GM12878 (cell line): ENCODE measurements at regions not wholly inside any gene's neighbourhood (a gene's known extent, or its start where the extent isn't known, plus 50 kb on each side); places are given as distances from the start of the nearest gene placed in this dataset.

ENCODE experiments used
- ATAC-seq: fragments of 200-7000 bp; cut with Tn5 transposase; 3 replicates; pipeline ENCODE4 v1.9.1; 2020; ENCODE audit warnings: mild to moderate bottlenecking, moderate library complexity
- BruUV-seq: library from RNA; stranded (reverse); fragments of 400-500 nt; replicated peaks from 2 replicates; lab custom pipeline; 2021; lab: Mats Ljungman, UMichigan
- CTCF ChIA-PET: fragments of 300-600 bp; sonication (Branson Sonifier 250); formaldehyde crosslinking; extraction: SDS; loops from one replicate; lab custom pipeline; 2021; ENCODE audit warnings: inconsistent platforms; lab: Yijun Ruan, JAX
- POLR2A ChIA-PET: fragments of 350-600 bp; formaldehyde crosslinking; extraction: SDS; loops from one replicate; lab custom pipeline; 2021; ENCODE audit warnings: inconsistent platforms; lab: Charles Lee
- RAD21 ChIA-PET: fragments of 300-600 bp; sonication (Branson Sonifier 250); formaldehyde crosslinking; loops from one replicate; lab custom pipeline; 2023; ENCODE audit warnings: antibody characterized with exemption; ENCODE audit not compliant: unreplicated experiment; lab: Charles Lee
- SMC1A ChIA-PET: fragments of 300-600 bp; sonication (Branson Sonifier 250); formaldehyde crosslinking; loops from one replicate; lab custom pipeline; 2023; ENCODE audit not compliant: unreplicated experiment, uncharacterized antibody; lab: Charles Lee
- DNase-seq: peaks from one replicate; pipeline ENCODE4 v3.0.0-alpha.2; 2011; ENCODE audit warnings: low read depth, low spot score
- FAIRE-seq: peaks from 3 replicates; lab custom pipeline; 2011; peaks lifted over from hg19 to GRCh38; lab: Jason Lieb, UNC
- H2AFZ ChIP-seq: 2 replicates; pipeline ENCODE4 v1.6.0; 2011; ENCODE audit warnings: low read depth, low read length, control low read depth; ENCODE audit not compliant: control insufficient read depth
- H3K27ac ChIP-seq: 2 replicates; pipeline ENCODE4 v1.5.1; 2011; ENCODE audit warnings: control low read depth; ENCODE audit not compliant: control insufficient read depth, insufficient read depth
- H3K27me3 ChIP-seq, 2 experiments: replicated peaks in 1 of 2; 2 replicates each; pipeline versions ENCODE4 v1.6.0 to v1.6.1; 2011; ENCODE audit warnings: low read length in 1 of 2; ENCODE audit not compliant: control insufficient read depth in 2 of 2, insufficient read depth in 2 of 2
- H3K36me3 ChIP-seq, 2 experiments: 2 replicates each; pipeline ENCODE4 v1.5.1; 2011; ENCODE audit warnings: low read length in 1 of 2; ENCODE audit not compliant: control insufficient read depth in 2 of 2, insufficient read depth in 2 of 2
- H3K4me1 ChIP-seq: 2 replicates; pipeline ENCODE4 v1.6.1; 2011; ENCODE audit warnings: mild to moderate bottlenecking, low read length, moderate library complexity, mixed read lengths; ENCODE audit not compliant: control insufficient read depth, insufficient read depth
- H3K4me2 ChIP-seq: 2 replicates; pipeline ENCODE4 v1.6.0; 2011; ENCODE audit warnings: control low read depth; ENCODE audit not compliant: control insufficient read depth, insufficient read depth
- H3K4me3 ChIP-seq: fragments of 200-600 bp; sonication (generic); 2 replicates; pipeline ENCODE4 v1.5.1; 2016
- H3K79me2 ChIP-seq: 2 replicates; pipeline ENCODE4 v1.6.0; 2011; ENCODE audit warnings: low read length; ENCODE audit not compliant: control insufficient read depth, insufficient read depth
- H3K9ac ChIP-seq: 2 replicates; pipeline ENCODE4 v1.8.0; 2011; ENCODE audit warnings: low read length, control low read depth, mixed read lengths; ENCODE audit not compliant: control insufficient read depth, insufficient read depth
- H3K9me3 ChIP-seq: replicated peaks from 3 replicates; pipeline ENCODE4 v1.5.1; 2011; ENCODE audit warnings: mild to moderate bottlenecking, low read length; ENCODE audit not compliant: control insufficient read depth, insufficient read depth
- H4K20me1 ChIP-seq: 2 replicates; pipeline ENCODE4 v1.6.0; 2011; ENCODE audit not compliant: control insufficient read depth, insufficient read depth
- CBX5 ChIP-seq: sonication (generic); IDR thresholded peaks from 2 replicates; pipeline ENCODE4 v1.6.1; 2016; ENCODE audit warnings: low read depth, moderate library complexity, mild to moderate bottlenecking, inconsistent platforms
- CHD4 ChIP-seq: fragments of 200-600 bp; sonication (generic); IDR thresholded peaks from 2 replicates; pipeline ENCODE4 v1.6.1; 2016; ENCODE audit warnings: mild to moderate bottlenecking
- CUX1 ChIP-seq: IDR thresholded peaks from 2 replicates; pipeline ENCODE4 v1.6.1; 2012; ENCODE audit warnings: improper control_type of control experiment, low read depth, low read length; ENCODE audit not compliant: insufficient replicate concordance
- MLLT1 ChIP-seq: fragments of 450-650 bp; IDR thresholded peaks from 2 replicates; pipeline ENCODE4 v1.6.1; 2016; ENCODE audit warnings: mild to moderate bottlenecking
- NR2C2 ChIP-seq: IDR thresholded peaks from 2 replicates; pipeline ENCODE4 v1.6.1; 2011; ENCODE audit warnings: borderline replicate concordance, low read depth; ENCODE audit not compliant: control insufficient read depth, insufficient read length
- PAX5 ChIP-seq: IDR thresholded peaks from 2 replicates; pipeline ENCODE4 v1.6.1; 2011; ENCODE audit warnings: low read depth, low read length, borderline replicate concordance
- PAX8 ChIP-seq: fragments of 450-650 bp; IDR thresholded peaks from 2 replicates; pipeline ENCODE4 v1.6.1; 2017; ENCODE audit warnings: mild to moderate bottlenecking, moderate library complexity
- SMAD1 ChIP-seq: fragments of 450-650 bp; IDR thresholded peaks from 2 replicates; pipeline ENCODE4 v1.6.1; 2018; ENCODE audit warnings: mild to moderate bottlenecking, low read depth; ENCODE audit not compliant: partially characterized antibody
- SP1 ChIP-seq: IDR thresholded peaks from one replicate; pipeline ENCODE4 v1.6.1; 2011; ENCODE audit warnings: low read depth, low read length
- SRF ChIP-seq, 2 experiments: IDR thresholded peaks; 2 replicates each; pipeline ENCODE4 v1.6.1; 2011; ENCODE audit warnings: low read depth in 2 of 2, low read length in 2 of 2, mild to moderate bottlenecking in 1 of 2, moderate library complexity in 1 of 2
- TBL1XR1 ChIP-seq: IDR thresholded peaks from 2 replicates; pipeline ENCODE4 v1.6.1; 2012; ENCODE audit warnings: low read depth, low read length, improper control_type of control experiment
- TCF7 ChIP-seq: IDR thresholded peaks from 2 replicates; pipeline ENCODE4 v1.6.1; 2014; ENCODE audit warnings: antibody characterized with exemption, borderline replicate concordance
- ZNF217 ChIP-seq: fragments of 450-650 bp; IDR thresholded peaks from 2 replicates; pipeline ENCODE4 v1.6.1; 2017; ENCODE audit warnings: antibody characterized with exemption, mild to moderate bottlenecking
- WGBS: methylation state at CpG from one replicate; pipeline ENCODE4 v1.1.6; 2016; ENCODE audit warnings: low lambda C conversion rate; ENCODE audit not compliant: insufficient replicate concordance, insufficient coverage; ENCODE audit errors: missing lambda C conversion rate; 5-methylcytosine and 5-hydroxymethylcytosine counted together
- in situ Hi-C: fragments of 300-500 bp; cut with MboI; formaldehyde crosslinking; loops from 9 replicates; pipeline ENCODE4 v1.14.3; 2018; ENCODE audit warnings: mixed read lengths
- intact Hi-C: fragments of 100-400 bp; cut with micrococcal nuclease; formaldehyde crosslinking; loops from one replicate; pipeline ENCODE4 v1.14.2; 2022; ENCODE audit not compliant: unreplicated experiment

GRCh38 chr13:104281910-104282309 lies 1215.7 kb upstream of the SLC10A2 start:
- no peak overlapping the region for H3K4me3 ChIP-seq
- no peak overlapping the region for H3K27ac ChIP-seq
- ChIA-PET POLR2A (no interaction called here), RAD21 (no interaction called here), CTCF (no interaction called here), SMC1A (interaction anchor here (1.0 kb wide), 1 partner anchor 15 kb away, joined by 3 read pairs; no protein-coding TSS in a partner anchor)
- DNase-seq, result no peak
- TF ChIP-seq TBL1XR1, result no peak
- TF ChIP-seq NR2C2, result no peak
- no peak for TF ChIP-seq ZNF217
- no peak for TF ChIP-seq CUX1
- no peak for TF ChIP-seq SMAD1
- no peak for TF ChIP-seq PAX5
- no peak for TF ChIP-seq PAX8
- TF ChIP-seq CBX5, result no peak
- TF ChIP-seq SP1, result no peak
- TF ChIP-seq SRF (IDR thresholded peaks at IDR 0.05; ENCODE audit: low read depth in 2 of 2, low read length in 2 of 2), result no peak
- TF ChIP-seq CHD4, result no peak
- no peak for TF ChIP-seq TCF7
- TF ChIP-seq MLLT1, result no peak
- in situ Hi-C loops (no loop called here), intact Hi-C loops (no loop called here)
- H3K9me3 ChIP-seq, result no peaks in the 10 kb centered on the region
- no TSS peak for BruUV-seq
- WGBS, result 49% methylated on average over 4 of the region's 4 CpGs
- no peaks in the 10 kb centered on the region for H3K79me2 ChIP-seq
- no peak overlapping the region for H3K9ac ChIP-seq
- FAIRE-seq, result no peak
- no peaks in the 10 kb centered on the region for H3K27me3 ChIP-seq
- H3K36me3 ChIP-seq, result no peaks in the 10 kb centered on the region
- H3K4me1 ChIP-seq, result no peaks in the 10 kb centered on the region
- no peak overlapping the region for H3K4me2 ChIP-seq
- ATAC-seq, result no peak
- H4K20me1 ChIP-seq, result no peaks in the 10 kb centered on the region
- H2AFZ ChIP-seq, result no peak overlapping the region
